HCT116 (cell line): ENCODE measurements at regions not wholly inside any gene's neighbourhood (a gene's known extent, or its start where the extent isn't known, plus 50 kb on each side); places are given as distances from the start of the nearest gene placed in this dataset.

Experiments used
- CTCF ChIP-seq, 3 experiments: fragments of 200-600 bp in 1 of 3; sonication (generic) in 1 of 3; IDR thresholded peaks in 2 of 3; conservative IDR thresholded peaks in 1 of 3; 2 replicates each; pipeline ENCODE4 v1.5.1; 2012 to 2017; ENCODE audit warnings: low read depth in 2 of 3, low read length in 2 of 3, antibody characterized with exemption in 1 of 3, borderline replicate concordance in 1 of 3, control low read depth in 1 of 3, mild to moderate bottlenecking in 1 of 3, mixed read lengths in 1 of 3, mixed run types in 1 of 3, moderate library complexity in 1 of 3; ENCODE audit not compliant: insufficient read depth in 1 of 3
- EZH2 ChIP-seq: fragments of 200-600 bp; sonication (generic); IDR thresholded peaks from 2 replicates; pipeline ENCODE4 v1.6.1; 2017; ENCODE audit warnings: antibody characterized with exemption, mixed run types
- POLR2A ChIP-seq: IDR thresholded peaks from 2 replicates; pipeline ENCODE4 v1.7.0; 2011; ENCODE audit warnings: borderline replicate concordance; ENCODE audit not compliant: insufficient read depth, insufficient read length; ENCODE audit errors: extremely low read depth
- SP1 ChIP-seq: IDR thresholded peaks from 2 replicates; pipeline ENCODE4 v1.6.1; 2012; ENCODE audit warnings: low read depth
- TCF7L2 ChIP-seq: IDR thresholded peaks from 2 replicates; pipeline ENCODE4 v1.7.0; 2011; ENCODE audit warnings: borderline replicate concordance, inconsistent platforms; ENCODE audit not compliant: insufficient read depth, insufficient read length; ENCODE audit errors: extremely low read depth
- YY1 ChIP-seq: IDR thresholded peaks from 2 replicates; pipeline ENCODE4 v1.6.1; 2011; ENCODE audit warnings: low read length, low read depth, moderate library complexity, mild to moderate bottlenecking; ENCODE audit not compliant: insufficient replicate concordance; ENCODE audit errors: extremely low read depth

- TF ChIP-seq TCF7L2 (no peak), SP1 (no peak), CTCF (IDR thresholded peaks at IDR 0.05 in 2 of 3, conservative IDR thresholded peaks at IDR 0.05 in 1 of 3; ENCODE audit: borderline replicate concordance in 1 of 3, insufficient read depth in 1 of 3, low read depth in 2 of 3, low read length in 2 of 3) (no peak), POLR2A (no peak), EZH2 (no peak), YY1 (no peak)
These were observed 113.2 kb upstream of the IQSEC1 start for GRCh38 chr3:13186435-13186815.
